NCI-H82 (cell line): ENCODE measurements at regions not wholly inside any gene's neighbourhood (a gene's known extent, or its start where the extent isn't known, plus 50 kb on each side); places are given as distances from the start of the nearest gene placed in this dataset.

Experiments
- DNase-seq: peaks from one replicate; lab custom pipeline; 2025; lab: John Stamatoyannopoulos, UW

- no peak for DNase-seq
Observed at GRCh38 chr2:225340923-225341322, 58.6 kb upstream of the NYAP2 start.

- no peak for DNase-seq
Observed at GRCh38 chr2:225337183-225337582, 62.3 kb upstream of the NYAP2 start.

DNA sequence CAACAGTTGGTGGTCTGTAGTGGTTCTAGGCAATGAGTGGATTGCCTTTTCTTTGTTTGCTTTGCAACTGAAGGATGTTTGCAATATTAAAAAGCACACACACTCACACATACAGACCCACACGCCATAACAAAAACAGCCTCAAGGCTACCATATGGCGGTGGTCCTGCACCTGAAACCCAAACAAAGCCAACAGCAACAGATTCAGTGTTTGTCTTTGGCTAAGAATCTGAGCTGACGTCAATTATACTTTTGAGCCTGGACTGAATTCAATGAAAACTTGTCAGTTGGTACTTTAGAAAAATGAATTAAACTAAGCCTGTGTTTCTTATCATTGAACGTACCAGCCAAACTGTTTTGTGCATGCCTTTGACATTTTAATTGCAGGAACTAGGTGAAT lies 65.0 kb upstream of the NYAP2 start:
- no peak for DNase-seq

DNA sequence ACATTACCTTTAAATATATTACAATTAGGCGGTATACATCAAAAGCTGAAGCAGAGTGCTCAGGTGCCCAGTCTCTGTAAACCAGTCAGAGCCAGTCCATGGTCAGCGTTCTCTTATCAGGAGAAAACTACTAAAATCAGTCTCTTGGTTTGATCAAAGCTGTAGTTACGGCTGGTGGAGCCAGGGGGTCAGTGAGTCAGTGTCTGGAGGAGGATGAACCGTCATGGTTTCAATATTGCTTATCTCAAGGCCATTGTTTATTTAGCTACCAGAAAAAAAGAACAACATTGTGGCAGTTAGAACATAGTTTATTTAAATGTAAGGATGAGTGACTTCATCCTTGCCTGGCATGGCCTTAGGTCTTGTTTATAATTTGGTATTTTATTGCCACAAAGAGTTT lies 71.3 kb upstream of the NYAP2 start:
- DNase-seq = no peak

DNA sequence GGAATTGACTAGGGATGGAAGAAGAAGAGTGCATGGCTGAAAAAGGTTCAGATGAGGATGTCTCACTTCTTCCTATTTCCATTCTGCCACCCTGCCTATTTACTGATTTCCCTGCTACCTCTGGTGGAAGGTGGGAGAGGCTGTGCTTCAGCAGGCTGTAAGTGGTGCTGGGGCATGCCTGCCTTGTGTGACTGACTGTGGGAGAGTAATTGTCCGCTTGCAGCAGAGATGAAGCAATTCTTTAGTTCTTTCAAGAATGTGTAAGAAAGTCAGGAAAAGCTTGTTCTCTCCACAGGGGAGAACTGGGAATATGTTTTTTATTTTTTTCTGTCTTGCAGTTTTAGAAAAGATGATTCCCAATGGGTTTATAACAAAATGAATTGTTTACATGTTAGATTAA lies 72.5 kb upstream of the NYAP2 start:
- DNase-seq = no peak

GRCh38 chr2:225319872-225320271 lies 79.6 kb upstream of the NYAP2 start:
- DNase-seq = no peak

DNA sequence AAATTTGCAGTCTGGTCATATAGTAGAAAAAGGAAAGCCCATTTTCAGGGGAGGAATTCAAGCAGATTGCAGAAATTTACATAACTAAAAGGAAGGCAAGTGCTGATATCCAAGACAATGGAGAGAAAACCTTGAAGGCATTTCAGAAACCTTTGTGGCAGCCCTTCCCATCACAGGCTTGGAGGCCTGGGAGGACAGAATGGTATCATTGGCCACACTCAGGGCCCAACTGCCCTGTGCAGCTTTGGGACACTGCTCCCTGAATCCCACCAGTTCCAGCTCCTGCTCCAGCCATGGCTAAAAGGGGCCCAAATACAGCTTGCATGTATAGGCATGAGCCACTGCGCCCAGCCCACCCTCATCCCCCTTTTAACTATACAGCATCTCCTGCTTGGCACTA lies 81.1 kb upstream of the NYAP2 start:
- DNase-seq = no peak

DNA sequence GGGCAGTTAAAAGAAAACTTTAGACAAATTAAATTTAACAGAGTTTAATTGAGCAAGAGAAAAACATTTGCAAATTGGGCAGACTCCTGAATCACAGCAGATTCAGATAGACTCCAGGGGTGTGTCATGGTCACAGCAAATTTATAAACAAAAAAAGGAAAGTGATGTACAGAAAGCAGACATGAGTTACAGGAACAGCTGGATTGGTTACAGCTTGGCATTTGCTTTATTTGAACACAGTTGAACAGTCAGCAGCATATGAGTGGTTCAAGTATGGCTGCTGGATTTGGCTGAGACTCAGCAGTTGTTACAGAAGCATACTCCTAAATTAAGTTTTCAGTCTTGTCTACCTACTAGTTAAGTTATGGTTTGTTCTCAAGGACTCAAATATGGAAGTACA lies 82.3 kb upstream of the NYAP2 start:
- DNase-seq = no peak

- DNase-seq = no peak
Observed at GRCh38 chr2:225310745-225311144, 88.8 kb upstream of the NYAP2 start.

DNA sequence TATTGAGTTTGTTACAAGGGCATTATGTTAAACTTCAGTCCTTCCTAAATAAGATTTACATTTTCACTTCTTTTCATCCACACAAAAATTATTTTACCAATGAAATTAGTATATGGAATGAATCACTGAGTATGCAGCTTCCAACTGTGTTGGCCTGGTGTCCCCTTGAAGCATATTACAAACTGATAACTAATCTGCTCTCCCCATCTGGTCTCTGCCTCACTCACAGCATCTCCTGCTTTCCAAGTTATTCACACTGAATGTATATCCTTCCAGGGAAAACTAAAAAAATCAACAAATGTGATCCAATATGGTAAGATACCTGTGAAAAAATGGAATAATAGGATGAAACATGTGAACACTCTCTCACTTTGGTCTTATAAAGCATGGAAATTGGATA lies 90.0 kb upstream of the NYAP2 start:
- peak; percentile 38 for DNase-seq

GRCh38 chr2:225296951-225297350 lies 102.6 kb upstream of the NYAP2 start:
- DNase-seq = no peak

- DNase-seq = no peak
Observed at GRCh38 chr2:225295102-225295501, 104.4 kb upstream of the NYAP2 start.

GRCh38 chr2:225293638-225294037 lies 105.9 kb upstream of the NYAP2 start:
- no peak for DNase-seq

DNA sequence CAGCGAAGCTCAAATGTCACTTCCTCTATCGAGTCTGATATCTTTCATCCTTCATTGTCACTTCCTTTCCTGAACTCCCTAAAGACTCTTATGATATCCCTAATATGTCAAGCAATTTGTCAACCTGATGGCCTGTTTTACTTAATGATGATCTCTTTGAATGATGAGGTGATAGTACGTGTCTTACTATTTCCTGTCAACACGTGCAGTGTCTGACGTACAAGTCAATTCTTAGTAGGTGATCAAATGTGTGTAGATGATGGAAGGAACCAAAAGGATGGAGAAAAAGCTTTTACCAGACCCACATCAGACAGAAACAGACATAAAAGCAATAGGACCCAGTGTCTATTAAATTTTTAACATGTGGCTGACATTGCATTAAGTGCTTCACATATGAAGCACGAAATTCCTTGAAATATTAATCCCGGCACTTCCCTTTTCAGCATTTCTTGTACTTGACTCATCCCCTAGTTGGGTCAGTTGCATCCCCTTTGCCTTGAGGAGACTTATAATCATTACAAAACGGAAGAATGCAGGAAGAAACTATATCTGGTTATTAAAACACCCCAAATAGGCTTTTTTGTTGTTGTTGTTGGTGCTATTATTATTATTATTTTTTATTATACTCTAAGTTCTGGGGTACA lies 108.6 kb upstream of the NYAP2 start:
- DNase-seq = no peak

- DNase-seq = no peak
Observed at GRCh38 chr2:225289659-225290058, 109.9 kb upstream of the NYAP2 start.

DNA sequence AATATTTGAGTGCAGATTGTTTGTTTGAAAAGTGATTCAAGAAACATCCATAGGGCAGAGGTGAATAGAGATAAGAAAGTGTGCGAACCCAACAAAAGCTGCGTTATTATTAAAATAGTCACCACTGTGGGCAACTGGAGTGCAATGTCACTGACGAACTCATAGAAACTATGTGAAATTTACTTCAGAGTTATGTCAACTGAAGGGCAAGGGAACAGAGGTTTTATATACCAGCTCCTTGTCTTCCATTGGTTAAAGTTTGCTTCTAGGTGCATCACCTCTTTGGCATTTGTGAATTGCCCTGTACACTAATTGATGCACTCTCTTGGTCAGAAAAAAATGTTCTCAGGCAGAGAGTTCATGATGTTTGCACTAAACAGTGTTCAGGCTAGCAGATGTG lies 110.5 kb upstream of the NYAP2 start:
- no peak for DNase-seq

- peak; percentile 61 for DNase-seq
Observed at GRCh38 chr2:225282858-225283710, 116.4 kb upstream of the NYAP2 start.

DNA sequence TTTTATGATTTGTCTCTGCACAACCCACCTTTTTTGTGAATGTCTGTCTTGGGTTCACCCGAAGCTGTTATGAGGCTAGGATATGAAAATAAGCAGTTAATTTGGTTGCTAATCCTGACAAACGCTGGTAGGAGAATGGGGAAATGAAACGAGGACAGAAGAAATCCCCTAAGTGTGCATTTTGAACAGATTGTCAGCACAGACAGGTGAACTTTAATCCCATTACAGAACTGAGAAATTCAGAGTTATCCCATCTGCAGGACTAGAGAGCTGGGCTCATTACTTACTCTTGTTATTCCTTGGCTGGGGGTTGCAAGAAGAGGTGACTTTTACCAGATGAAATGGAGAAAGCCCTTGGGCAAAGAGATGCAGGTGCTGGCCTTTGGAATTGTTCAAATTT lies 123.3 kb upstream of the NYAP2 start:
- peak; percentile 88 for DNase-seq

DNA sequence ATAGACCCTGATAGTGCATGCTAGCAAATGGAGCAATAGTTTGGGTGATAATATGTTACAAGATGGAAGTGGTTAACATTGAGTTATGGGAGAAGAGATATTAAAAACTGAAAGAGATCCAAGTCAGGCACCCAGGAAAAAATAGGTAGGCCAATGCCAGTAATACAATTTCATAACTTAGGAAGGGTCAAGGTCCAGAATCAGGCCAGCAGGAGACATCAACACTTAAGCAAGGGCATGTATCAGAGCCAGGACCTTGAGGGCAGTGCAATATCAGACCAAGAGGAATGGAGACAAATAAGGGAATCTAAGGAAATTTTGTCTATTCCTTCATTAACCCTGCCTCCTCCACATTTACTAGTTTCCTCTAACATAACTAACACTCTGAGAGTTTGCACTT lies 124.1 kb upstream of the NYAP2 start:
- no peak for DNase-seq

DNA sequence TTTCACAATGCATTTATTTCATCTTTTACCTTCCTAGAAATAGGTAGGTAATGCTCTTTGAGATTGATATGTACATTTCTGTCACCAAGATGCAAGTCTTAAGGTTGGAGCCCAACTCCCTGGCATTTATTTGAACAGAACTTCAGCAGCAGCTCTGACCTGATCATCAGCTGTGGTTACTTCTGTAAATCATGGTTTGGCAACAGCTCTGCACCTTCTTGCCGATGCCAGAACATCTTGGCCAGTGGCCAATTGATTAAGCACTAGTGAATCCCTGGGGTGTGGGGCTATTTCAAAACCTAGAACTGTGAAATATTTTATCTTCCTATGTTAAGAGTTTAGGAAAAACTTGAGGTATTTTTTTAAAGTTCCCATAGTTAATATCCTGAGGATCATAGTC lies 124.8 kb upstream of the NYAP2 start:
- DNase-seq = peak; percentile 88

- no peak for DNase-seq
Observed at GRCh38 chr2:225272173-225272572, 127.3 kb upstream of the NYAP2 start.

DNA sequence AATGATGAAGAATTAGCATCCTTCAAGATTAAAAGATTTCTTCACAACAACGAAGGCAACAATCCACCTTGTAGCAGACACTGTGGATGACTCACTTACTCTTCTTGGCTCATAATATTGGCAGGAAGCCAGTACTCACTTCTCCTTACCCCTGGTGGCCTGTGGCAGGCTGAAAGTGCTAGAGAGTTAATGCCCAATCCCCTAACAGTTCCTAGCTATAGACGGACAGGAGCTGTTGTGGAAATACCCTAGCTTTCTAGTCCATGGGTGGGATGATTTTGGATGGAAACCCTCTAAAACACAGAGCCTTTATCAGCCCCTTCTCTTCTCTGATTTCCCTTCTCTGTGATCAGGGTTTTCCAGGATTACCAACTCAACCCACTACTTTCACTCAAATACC lies 128.6 kb upstream of the NYAP2 start:
- DNase-seq = peak; percentile 83

GRCh38 chr2:225270053-225270452 lies 129.5 kb upstream of the NYAP2 start:
- no peak for DNase-seq

- DNase-seq = peak; percentile 6
Observed at GRCh38 chr2:225254363-225254762, 145.1 kb upstream of the NYAP2 start.
